ENCODE measurements at regions not wholly inside any gene's neighbourhood (a gene's known extent, or its start where the extent isn't known, plus 50 kb on each side); places are given as distances from the start of the nearest gene placed in this dataset.

DNA sequence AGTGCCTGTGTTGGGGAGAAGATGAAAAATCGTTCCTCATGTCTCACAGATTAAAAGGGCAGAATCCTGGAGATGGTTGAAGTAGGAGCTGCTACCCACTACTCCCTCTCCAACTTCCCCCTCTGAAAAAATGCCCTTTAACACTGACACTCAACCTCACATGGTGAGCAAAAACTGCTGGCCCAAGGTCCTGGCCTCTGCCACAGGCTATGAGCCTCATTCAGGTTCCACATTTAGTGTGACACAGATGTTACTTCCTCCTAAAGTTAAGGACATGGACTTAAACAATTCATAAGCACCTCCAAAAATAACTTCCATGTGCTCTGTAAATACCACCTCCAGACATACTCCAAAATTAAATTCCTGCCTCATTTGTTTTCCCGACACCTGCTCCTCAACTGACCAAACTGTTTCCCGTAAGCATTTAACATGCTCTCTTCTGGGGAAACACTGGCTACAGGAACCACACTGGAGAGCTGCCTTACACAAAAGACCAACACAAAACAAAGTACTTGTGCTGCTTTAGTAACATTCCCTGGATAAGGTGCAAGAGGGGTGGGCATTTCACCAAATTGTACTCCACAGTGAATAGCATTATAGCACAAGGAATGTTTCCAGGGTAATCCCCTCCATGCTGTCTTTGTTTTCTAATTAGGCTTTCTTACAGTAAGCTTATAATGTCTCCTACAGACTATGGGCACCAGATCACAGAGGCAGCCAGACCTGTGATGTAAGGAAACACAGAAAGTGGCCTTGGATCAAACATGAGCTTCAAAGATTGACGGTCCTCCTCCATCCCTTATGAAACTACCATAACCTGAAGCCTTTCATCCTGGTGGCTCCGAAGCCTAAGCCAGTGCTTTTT lies 57.0 kb downstream of the PHLDA1 start:
- TF ChIP-seq FOXP2 (optimal IDR thresholded peaks at IDR 0.05; ENCODE audit: borderline replicate concordance, extremely low read depth, extremely low read length, insufficient read depth) (no peak), POLR2AphosphoS5 (IDR thresholded peaks at IDR 0.05; ENCODE audit: low read depth, low read length) (no peak), SIN3A (IDR thresholded peaks at IDR 0.05; ENCODE audit: borderline replicate concordance, insufficient read depth, low read length) (no peak), REST (IDR thresholded peaks at IDR 0.05; ENCODE audit: insufficient read depth in 1 of 2, low read depth in 2 of 2, low read length in 2 of 2) (no peak), TAF1 (IDR thresholded peaks at IDR 0.05; ENCODE audit: borderline replicate concordance, insufficient read depth, low read length) (no peak)

- TF ChIP-seq SIN3A (IDR thresholded peaks at IDR 0.05; ENCODE audit: borderline replicate concordance, insufficient read depth, low read length), result no peak
- TF ChIP-seq TAF1 (IDR thresholded peaks at IDR 0.05; ENCODE audit: borderline replicate concordance, insufficient read depth, low read length), result no peak
- no peak for TF ChIP-seq REST (IDR thresholded peaks at IDR 0.05; ENCODE audit: insufficient read depth in 1 of 2, low read depth in 2 of 2, low read length in 2 of 2)
- TF ChIP-seq POLR2AphosphoS5 (IDR thresholded peaks at IDR 0.05; ENCODE audit: low read depth, low read length), result no peak
- no peak for TF ChIP-seq FOXP2 (optimal IDR thresholded peaks at IDR 0.05; ENCODE audit: borderline replicate concordance, extremely low read depth, extremely low read length, insufficient read depth)
These were observed 60.3 kb downstream of the PHLDA1 start for GRCh38 chr12:75971253-75971652.

GRCh38 chr12:75970310-75970709 lies 61.3 kb downstream of the PHLDA1 start:
- TF ChIP-seq SIN3A (IDR thresholded peaks at IDR 0.05; ENCODE audit: borderline replicate concordance, insufficient read depth, low read length) (no peak), TAF1 (IDR thresholded peaks at IDR 0.05; ENCODE audit: borderline replicate concordance, insufficient read depth, low read length) (no peak), POLR2AphosphoS5 (IDR thresholded peaks at IDR 0.05; ENCODE audit: low read depth, low read length) (no peak), REST (IDR thresholded peaks at IDR 0.05; ENCODE audit: insufficient read depth in 1 of 2, low read depth in 2 of 2, low read length in 2 of 2) (no peak), FOXP2 (optimal IDR thresholded peaks at IDR 0.05; ENCODE audit: borderline replicate concordance, extremely low read depth, extremely low read length, insufficient read depth) (no peak)

GRCh38 chr12:75969768-75970167 lies 61.8 kb downstream of the PHLDA1 start:
- TF ChIP-seq SIN3A (IDR thresholded peaks at IDR 0.05; ENCODE audit: borderline replicate concordance, insufficient read depth, low read length) (no peak), POLR2AphosphoS5 (IDR thresholded peaks at IDR 0.05; ENCODE audit: low read depth, low read length) (no peak), REST (IDR thresholded peaks at IDR 0.05; ENCODE audit: insufficient read depth in 1 of 2, low read depth in 2 of 2, low read length in 2 of 2) (no peak)

Measured in PFSK-1 (cell line).